ENCODE measurements at regions not wholly inside any gene's neighbourhood (a gene's known extent, or its start where the extent isn't known, plus 50 kb on each side); places are given as distances from the start of the nearest gene placed in this dataset.
"Not testable (repeated sequence)": the region's sequence is repeated elsewhere in the genome, so short reads cannot be mapped to it uniquely, and the experiment has no call there.

DNA sequence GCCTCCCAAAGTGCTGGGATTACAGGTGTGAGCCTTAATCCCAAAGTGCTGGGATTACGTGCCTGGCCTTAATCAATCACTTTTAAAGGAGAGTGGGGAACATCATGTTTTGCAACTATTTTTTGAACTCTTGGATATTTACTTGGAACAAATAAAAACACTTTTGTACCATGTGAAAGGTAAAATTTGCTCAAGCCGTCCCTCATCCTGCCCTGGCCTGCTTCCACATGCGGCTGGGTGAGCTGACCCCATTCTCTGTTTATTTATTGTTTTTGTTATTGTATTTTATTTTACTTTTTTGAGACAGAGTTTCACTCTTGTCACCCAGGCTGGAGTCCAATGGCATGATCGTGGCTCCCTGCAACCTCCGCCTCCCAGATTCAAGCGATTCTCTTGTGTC lies 208.0 kb downstream of the NPIPA7 start:
- H3K27ac ChIP-seq; H3K36me3 ChIP-seq; intact Hi-C loops (cut with DNase I; ENCODE audit: low total_unique reads); DNase-seq; H3K4me1 ChIP-seq; H3K9me3 ChIP-seq; H3K27me3 ChIP-seq; in situ Hi-C loops (cut with MboI; ENCODE audit: low pct_ligation_motif_present in 1 of 4, low pct_unique_long_range_greater_than_20kb in 1 of 4, low sequenced_read_pairs in 3 of 4); H3K4me3 ChIP-seq: not testable (repeated sequence)
- 89% methylated on average over 4 of the region's 6 CpGs; no CpG with 5 or more reads in 1 of the 2 donors for WGBS, 2 donors (ENCODE audit: low coverage in 1 of 2)

- H3K36me3 ChIP-seq; DNase-seq; H3K4me1 ChIP-seq; H3K4me3 ChIP-seq; intact Hi-C loops (cut with DNase I; ENCODE audit: low total_unique reads); in situ Hi-C loops (cut with MboI; ENCODE audit: low pct_ligation_motif_present in 1 of 4, low pct_unique_long_range_greater_than_20kb in 1 of 4, low sequenced_read_pairs in 3 of 4); H3K27me3 ChIP-seq; H3K27ac ChIP-seq; H3K9me3 ChIP-seq: not testable (repeated sequence)
- 77 to 88% methylated on average over 6 to 7 of the region's 7 CpGs for WGBS, 2 donors (ENCODE audit: low coverage in 1 of 2)
These were observed 209.5 kb downstream of the NPIPA7 start for GRCh38 chr16:16588436-16588835.

- DNase-seq; H3K36me3 ChIP-seq; H3K27me3 ChIP-seq; H3K27ac ChIP-seq; H3K9me3 ChIP-seq; intact Hi-C loops (cut with DNase I; ENCODE audit: low total_unique reads); in situ Hi-C loops (cut with MboI; ENCODE audit: low pct_ligation_motif_present in 1 of 4, low pct_unique_long_range_greater_than_20kb in 1 of 4, low sequenced_read_pairs in 3 of 4); H3K4me3 ChIP-seq; H3K4me1 ChIP-seq: not testable (repeated sequence)
- whole genome bisulfite sequencing, 2 donors (ENCODE audit: low coverage in 1 of 2): 18 to 100% methylated on average over 1 to 2 of the region's 4 CpGs
These were observed 211.8 kb downstream of the NPIPA7 start for GRCh38 chr16:16590654-16591318.

DNA sequence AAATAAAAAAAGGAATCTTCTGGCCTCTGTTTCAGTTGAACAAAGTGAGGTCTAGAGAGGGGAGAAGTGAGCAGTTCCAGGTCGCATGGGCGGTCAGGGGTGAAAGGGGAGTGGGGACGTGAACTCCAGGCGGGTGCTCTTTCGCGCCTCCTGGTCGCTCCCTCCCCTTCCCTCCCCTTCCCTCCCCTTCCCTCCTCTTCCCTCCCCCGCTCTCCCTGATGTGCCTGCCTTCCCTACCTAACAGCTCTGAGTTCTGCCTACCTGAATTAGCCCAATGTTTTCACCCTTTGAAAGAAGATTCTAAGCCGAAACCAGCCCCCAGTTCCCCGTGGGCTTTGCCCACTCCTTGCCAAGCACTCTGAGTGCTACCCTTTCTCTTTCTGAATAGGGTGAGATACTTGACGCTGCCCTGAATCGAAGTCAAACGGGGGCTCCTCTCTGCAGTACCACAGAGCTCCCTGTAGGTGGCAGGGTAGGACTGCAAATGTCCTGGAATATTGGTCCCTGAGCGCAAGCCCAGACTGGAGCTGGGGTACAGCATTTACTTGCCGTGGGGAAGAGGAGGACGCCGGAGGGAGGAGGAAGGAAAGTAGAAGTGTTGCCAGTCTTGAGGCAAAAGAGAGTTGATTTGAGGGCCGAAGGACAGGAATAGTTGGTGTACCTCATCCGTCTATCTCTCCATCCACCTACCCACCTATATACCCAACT lies 214.4 kb downstream of the NPIPA7 start:
- intact Hi-C loops (cut with DNase I; ENCODE audit: low total_unique reads); H3K27me3 ChIP-seq; H3K4me3 ChIP-seq; H3K9me3 ChIP-seq; H3K4me1 ChIP-seq; in situ Hi-C loops (cut with MboI; ENCODE audit: low pct_ligation_motif_present in 1 of 4, low pct_unique_long_range_greater_than_20kb in 1 of 4, low sequenced_read_pairs in 3 of 4); H3K36me3 ChIP-seq; H3K27ac ChIP-seq: not testable (repeated sequence)
- 9 to 17% methylated on average over 4 to 12 of the region's 19 CpGs for WGBS, 2 donors (ENCODE audit: low coverage in 1 of 2)
- DNase-seq: peak; percentile 44
- TF ChIP-seq, protein P1, sequence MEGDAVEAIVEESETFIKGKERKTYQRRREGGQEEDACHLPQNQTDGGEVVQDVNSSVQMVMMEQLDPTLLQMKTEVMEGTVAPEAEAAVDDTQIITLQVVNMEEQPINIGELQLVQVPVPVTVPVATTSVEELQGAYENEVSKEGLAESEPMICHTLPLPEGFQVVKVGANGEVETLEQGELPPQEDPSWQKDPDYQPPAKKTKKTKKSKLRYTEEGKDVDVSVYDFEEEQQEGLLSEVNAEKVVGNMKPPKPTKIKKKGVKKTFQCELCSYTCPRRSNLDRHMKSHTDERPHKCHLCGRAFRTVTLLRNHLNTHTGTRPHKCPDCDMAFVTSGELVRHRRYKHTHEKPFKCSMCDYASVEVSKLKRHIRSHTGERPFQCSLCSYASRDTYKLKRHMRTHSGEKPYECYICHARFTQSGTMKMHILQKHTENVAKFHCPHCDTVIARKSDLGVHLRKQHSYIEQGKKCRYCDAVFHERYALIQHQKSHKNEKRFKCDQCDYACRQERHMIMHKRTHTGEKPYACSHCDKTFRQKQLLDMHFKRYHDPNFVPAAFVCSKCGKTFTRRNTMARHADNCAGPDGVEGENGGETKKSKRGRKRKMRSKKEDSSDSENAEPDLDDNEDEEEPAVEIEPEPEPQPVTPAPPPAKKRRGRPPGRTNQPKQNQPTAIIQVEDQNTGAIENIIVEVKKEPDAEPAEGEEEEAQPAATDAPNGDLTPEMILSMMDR (IDR thresholded peaks at IDR 0.05): peak; percentile 50 to 65 (median 62)

DNA sequence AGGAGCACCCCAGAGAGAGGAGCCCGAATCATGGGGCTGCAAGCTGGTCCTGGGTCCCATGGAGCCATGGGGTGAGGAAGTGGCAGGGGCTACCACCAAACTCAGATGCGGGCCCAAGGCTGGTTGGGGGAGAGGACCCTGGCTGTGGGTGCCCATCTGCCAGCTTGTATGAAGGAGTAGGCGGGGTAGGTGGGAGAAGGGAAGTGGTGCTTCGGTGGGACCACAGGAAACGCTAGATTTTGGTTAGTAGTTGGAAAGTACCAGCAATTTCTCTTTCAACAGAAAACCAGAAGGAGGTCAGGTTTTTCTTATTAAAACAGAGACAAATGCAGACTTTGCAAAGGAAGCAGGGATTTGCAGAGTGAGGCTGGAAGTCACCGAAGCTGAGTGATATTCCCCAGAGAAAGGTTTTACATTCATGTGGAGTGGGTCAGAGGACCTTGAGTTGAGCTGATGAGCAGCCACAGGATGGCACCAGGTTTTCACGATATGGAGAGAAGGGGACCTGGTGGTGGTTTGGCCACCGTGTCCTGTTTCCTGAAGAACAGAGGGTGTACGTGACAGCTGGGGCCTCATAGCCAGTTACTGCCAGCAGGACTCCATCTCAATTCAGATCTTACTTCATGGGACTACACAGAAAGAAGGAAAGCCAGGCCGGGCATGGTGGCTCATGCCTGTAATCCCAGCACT lies 216.2 kb downstream of the NPIPA7 start:
- H3K4me3 ChIP-seq; H3K27me3 ChIP-seq; DNase-seq; in situ Hi-C loops (cut with MboI; ENCODE audit: low pct_ligation_motif_present in 1 of 4, low pct_unique_long_range_greater_than_20kb in 1 of 4, low sequenced_read_pairs in 3 of 4); H3K27ac ChIP-seq; H3K4me1 ChIP-seq; H3K36me3 ChIP-seq; intact Hi-C loops (cut with DNase I; ENCODE audit: low total_unique reads); H3K9me3 ChIP-seq: not testable (repeated sequence)
- 27% methylated on average over 2 of the region's 10 CpGs; no CpG with 5 or more reads in 1 of the 2 donors for WGBS, 2 donors (ENCODE audit: low coverage in 1 of 2)

DNA sequence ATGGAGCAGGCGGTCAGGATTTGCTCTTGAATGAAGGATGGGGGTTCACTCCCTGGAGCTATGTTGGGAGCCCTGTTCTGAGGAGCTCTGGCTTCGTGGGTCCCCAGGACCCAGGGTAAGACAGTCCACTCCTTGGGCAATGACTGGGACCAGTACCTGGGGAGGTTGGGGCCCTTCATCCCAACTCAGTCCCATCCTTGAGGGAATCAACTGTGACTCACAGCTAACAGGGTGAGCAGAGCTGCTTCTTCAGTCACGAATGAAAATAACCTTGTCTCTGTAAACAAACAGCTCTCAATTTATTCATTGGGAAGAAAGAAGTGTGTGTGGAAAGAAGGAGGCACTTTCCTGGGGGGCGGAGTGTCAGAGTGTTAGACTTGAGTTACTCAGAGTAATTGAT lies 222.3 kb downstream of the NPIPA7 start:
- H3K4me3 ChIP-seq; H3K9me3 ChIP-seq; in situ Hi-C loops (cut with MboI; ENCODE audit: low pct_ligation_motif_present in 1 of 4, low pct_unique_long_range_greater_than_20kb in 1 of 4, low sequenced_read_pairs in 3 of 4); H3K27me3 ChIP-seq; DNase-seq; H3K36me3 ChIP-seq; H3K4me1 ChIP-seq; intact Hi-C loops (cut with DNase I; ENCODE audit: low total_unique reads); H3K27ac ChIP-seq: not testable (repeated sequence)
- WGBS, 2 donors (ENCODE audit: low coverage in 1 of 2): 51 to 100% methylated on average over 1 to 4 of the region's 4 CpGs

- H3K27ac ChIP-seq; H3K4me3 ChIP-seq; in situ Hi-C loops (cut with MboI; ENCODE audit: low pct_ligation_motif_present in 1 of 4, low pct_unique_long_range_greater_than_20kb in 1 of 4, low sequenced_read_pairs in 3 of 4); H3K9me3 ChIP-seq; intact Hi-C loops (cut with DNase I; ENCODE audit: low total_unique reads); H3K36me3 ChIP-seq; H3K27me3 ChIP-seq; H3K4me1 ChIP-seq; DNase-seq: not testable (repeated sequence)
- WGBS, 2 donors (ENCODE audit: low coverage in 1 of 2): 71% methylated on average over 3 of the region's 8 CpGs; no CpG with 5 or more reads in 1 of the 2 donors
These were observed 228.6 kb downstream of the NPIPA7 start for GRCh38 chr16:16607401-16608082.

- WGBS, 2 donors (ENCODE audit: low coverage in 1 of 2): 52 to 68% methylated on average over 4 to 6 of the region's 6 CpGs
- H3K4me3 ChIP-seq; H3K9me3 ChIP-seq; DNase-seq; H3K36me3 ChIP-seq; H3K27me3 ChIP-seq; H3K27ac ChIP-seq; in situ Hi-C loops (cut with MboI; ENCODE audit: low pct_ligation_motif_present in 1 of 4, low pct_unique_long_range_greater_than_20kb in 1 of 4, low sequenced_read_pairs in 3 of 4); intact Hi-C loops (cut with DNase I; ENCODE audit: low total_unique reads); H3K4me1 ChIP-seq: not testable (repeated sequence)
These were observed 230.7 kb downstream of the NPIPA7 start for GRCh38 chr16:16609627-16610026.

- in situ Hi-C loops (cut with MboI; ENCODE audit: low pct_ligation_motif_present in 1 of 4, low pct_unique_long_range_greater_than_20kb in 1 of 4, low sequenced_read_pairs in 3 of 4): not testable (repeated sequence)
- 40% methylated on average over 4 of the region's 10 CpGs; no CpG with 5 or more reads in 1 of the 2 donors for WGBS, 2 donors (ENCODE audit: low coverage in 1 of 2)
These were observed 231.5 kb downstream of the NPIPA7 start for GRCh38 chr16:16610389-16610967.

More at GRCh38 chr16:16610389-16610967, 231.5 kb downstream of the NPIPA7 start:
- intact Hi-C loops (cut with DNase I; ENCODE audit: low total_unique reads); DNase-seq; H3K9me3 ChIP-seq; H3K36me3 ChIP-seq; H3K4me3 ChIP-seq; H3K27me3 ChIP-seq; H3K4me1 ChIP-seq; H3K27ac ChIP-seq: not testable (repeated sequence)
